ENCODE measurements at regions not wholly inside any gene's neighbourhood (a gene's known extent, or its start where the extent isn't known, plus 50 kb on each side); places are given as distances from the start of the nearest gene placed in this dataset.

- TF ChIP-seq CTCF (IDR thresholded peaks at IDR 0.05; ENCODE audit: low read depth, low read length) = no peak
Measured at GRCh38 chr4:181219783-181220416, 1023.3 kb upstream of the TENM3 start.

GRCh38 chr4:181224852-181225251 lies 1018.4 kb upstream of the TENM3 start:
- no peak for TF ChIP-seq CTCF (IDR thresholded peaks at IDR 0.05; ENCODE audit: low read depth, low read length)
- DNase-seq (ENCODE audit: extremely low read depth, low read depth) = no peak

More at GRCh38 chr4:181219783-181220416, 1023.3 kb upstream of the TENM3 start:
- no peak for DNase-seq (ENCODE audit: extremely low read depth, low read depth)

GRCh38 chr4:181225616-181226261 lies 1017.5 kb upstream of the TENM3 start:
- no peak for DNase-seq (ENCODE audit: extremely low read depth, low read depth)
- no peak for TF ChIP-seq CTCF (IDR thresholded peaks at IDR 0.05; ENCODE audit: low read depth, low read length)

GRCh38 chr4:181234951-181235680 lies 1008.1 kb upstream of the TENM3 start:
- no peak for TF ChIP-seq CTCF (IDR thresholded peaks at IDR 0.05; ENCODE audit: low read depth, low read length)
- DNase-seq (ENCODE audit: extremely low read depth, low read depth) = no peak

- no peak for DNase-seq (ENCODE audit: extremely low read depth, low read depth)
- TF ChIP-seq CTCF (IDR thresholded peaks at IDR 0.05; ENCODE audit: low read depth, low read length) = no peak
Measured at GRCh38 chr4:181245326-181245725, 997.9 kb upstream of the TENM3 start.

- TF ChIP-seq CTCF (IDR thresholded peaks at IDR 0.05; ENCODE audit: low read depth, low read length) = no peak
- DNase-seq (ENCODE audit: extremely low read depth, low read depth) = no peak
Measured at GRCh38 chr4:181249031-181249430, 994.2 kb upstream of the TENM3 start.

GRCh38 chr4:181254771-181255170 lies 988.4 kb upstream of the TENM3 start:
- no peak for DNase-seq (ENCODE audit: extremely low read depth, low read depth)
- TF ChIP-seq CTCF (IDR thresholded peaks at IDR 0.05; ENCODE audit: low read depth, low read length) = no peak
